GM12878 (cell line): ENCODE measurements at regions not wholly inside any gene's neighbourhood (a gene's known extent, or its start where the extent isn't known, plus 50 kb on each side); places are given as distances from the start of the nearest gene placed in this dataset.

Experiments
- ATAC-seq: fragments of 200-7000 bp; cut with Tn5 transposase; 3 replicates; pipeline ENCODE4 v1.9.1; 2020; ENCODE audit warnings: mild to moderate bottlenecking, moderate library complexity
- BruUV-seq: library from RNA; stranded (reverse); fragments of 400-500 nt; replicated peaks from 2 replicates; lab custom pipeline; 2021; lab: Mats Ljungman, UMichigan
- CTCF ChIA-PET: fragments of 300-600 bp; sonication (Branson Sonifier 250); formaldehyde crosslinking; extraction: SDS; loops from one replicate; lab custom pipeline; 2021; ENCODE audit warnings: inconsistent platforms; lab: Yijun Ruan, JAX
- POLR2A ChIA-PET: fragments of 350-600 bp; formaldehyde crosslinking; extraction: SDS; loops from one replicate; lab custom pipeline; 2021; ENCODE audit warnings: inconsistent platforms; lab: Charles Lee
- RAD21 ChIA-PET: fragments of 300-600 bp; sonication (Branson Sonifier 250); formaldehyde crosslinking; loops from one replicate; lab custom pipeline; 2023; ENCODE audit warnings: antibody characterized with exemption; ENCODE audit not compliant: unreplicated experiment; lab: Charles Lee
- SMC1A ChIA-PET: fragments of 300-600 bp; sonication (Branson Sonifier 250); formaldehyde crosslinking; loops from one replicate; lab custom pipeline; 2023; ENCODE audit not compliant: unreplicated experiment, uncharacterized antibody; lab: Charles Lee
- DNase-seq: peaks from one replicate; pipeline ENCODE4 v3.0.0-alpha.2; 2011; ENCODE audit warnings: low read depth, low spot score
- FAIRE-seq: peaks from 3 replicates; lab custom pipeline; 2011; peaks lifted over from hg19 to GRCh38; lab: Jason Lieb, UNC
- H2AFZ ChIP-seq: 2 replicates; pipeline ENCODE4 v1.6.0; 2011; ENCODE audit warnings: low read depth, low read length, control low read depth; ENCODE audit not compliant: control insufficient read depth
- H3K27ac ChIP-seq: 2 replicates; pipeline ENCODE4 v1.5.1; 2011; ENCODE audit warnings: control low read depth; ENCODE audit not compliant: control insufficient read depth, insufficient read depth
- H3K27me3 ChIP-seq, 2 experiments: replicated peaks in 1 of 2; 2 replicates each; pipeline versions ENCODE4 v1.6.0 to v1.6.1; 2011; ENCODE audit warnings: low read length in 1 of 2; ENCODE audit not compliant: control insufficient read depth in 2 of 2, insufficient read depth in 2 of 2
- H3K36me3 ChIP-seq, 2 experiments: 2 replicates each; pipeline ENCODE4 v1.5.1; 2011; ENCODE audit warnings: low read length in 1 of 2; ENCODE audit not compliant: control insufficient read depth in 2 of 2, insufficient read depth in 2 of 2
- H3K4me1 ChIP-seq: 2 replicates; pipeline ENCODE4 v1.6.1; 2011; ENCODE audit warnings: mild to moderate bottlenecking, low read length, moderate library complexity, mixed read lengths; ENCODE audit not compliant: control insufficient read depth, insufficient read depth
- H3K4me2 ChIP-seq: 2 replicates; pipeline ENCODE4 v1.6.0; 2011; ENCODE audit warnings: control low read depth; ENCODE audit not compliant: control insufficient read depth, insufficient read depth
- H3K4me3 ChIP-seq: fragments of 200-600 bp; sonication (generic); 2 replicates; pipeline ENCODE4 v1.5.1; 2016
- H3K79me2 ChIP-seq: 2 replicates; pipeline ENCODE4 v1.6.0; 2011; ENCODE audit warnings: low read length; ENCODE audit not compliant: control insufficient read depth, insufficient read depth
- H3K9ac ChIP-seq: 2 replicates; pipeline ENCODE4 v1.8.0; 2011; ENCODE audit warnings: low read length, control low read depth, mixed read lengths; ENCODE audit not compliant: control insufficient read depth, insufficient read depth
- H3K9me3 ChIP-seq: replicated peaks from 3 replicates; pipeline ENCODE4 v1.5.1; 2011; ENCODE audit warnings: mild to moderate bottlenecking, low read length; ENCODE audit not compliant: control insufficient read depth, insufficient read depth
- H4K20me1 ChIP-seq: 2 replicates; pipeline ENCODE4 v1.6.0; 2011; ENCODE audit not compliant: control insufficient read depth, insufficient read depth
- CHD1 ChIP-seq: IDR thresholded peaks from 2 replicates; pipeline ENCODE4 v1.6.1; 2012; ENCODE audit warnings: low read depth, low read length, improper control_type of control experiment
- CREM ChIP-seq: IDR thresholded peaks from 2 replicates; pipeline ENCODE4 v1.6.1; 2014; ENCODE audit warnings: antibody characterized with exemption, low read depth
- HDGF ChIP-seq: fragments of 450-650 bp; IDR thresholded peaks from 2 replicates; pipeline ENCODE4 v1.6.1; 2016; ENCODE audit warnings: antibody characterized with exemption
- JUND ChIP-seq: IDR thresholded peaks from 2 replicates; pipeline ENCODE4 v1.6.1; 2012; ENCODE audit warnings: low read depth, mild to moderate bottlenecking, low read length, improper control_type of control experiment, moderate library complexity
- MEF2A ChIP-seq: IDR thresholded peaks from 2 replicates; pipeline ENCODE4 v1.6.1; 2011; ENCODE audit warnings: low read depth, mild to moderate bottlenecking, low read length, moderate library complexity; ENCODE audit not compliant: insufficient read depth
- MTA3 ChIP-seq: IDR thresholded peaks from 2 replicates; pipeline ENCODE4 v1.6.1; 2012; ENCODE audit warnings: low read length, inconsistent platforms, borderline replicate concordance
- MXI1 ChIP-seq: fragments of 150-350 bp; IDR thresholded peaks from 2 replicates; pipeline ENCODE4 v1.6.1; 2011; ENCODE audit warnings: low read depth, mild to moderate bottlenecking, inconsistent platforms, low read length, improper control_type of control experiment
- POLR2AphosphoS2 ChIP-seq: IDR thresholded peaks from 2 replicates; pipeline ENCODE4 v1.6.1; 2011; ENCODE audit warnings: low read depth, mild to moderate bottlenecking, low read length, improper control_type of control experiment, moderate library complexity
- PRDM15 ChIP-seq: fragments of 450-650 bp; formaldehyde crosslinking; IDR thresholded peaks from 2 replicates; pipeline ENCODE4 v1.4.0; 2020; ENCODE audit warnings: mild to moderate bottlenecking, moderate library complexity
- RBBP5 ChIP-seq: fragments of 200-600 bp; sonication (generic); conservative IDR thresholded peaks from 2 replicates; pipeline ENCODE4 v1.6.1; 2016
- SMAD5 ChIP-seq: IDR thresholded peaks from 2 replicates; pipeline ENCODE4 v1.6.1; 2016; ENCODE audit warnings: antibody characterized with exemption, low read depth
- SRF ChIP-seq, 2 experiments: IDR thresholded peaks; 2 replicates each; pipeline ENCODE4 v1.6.1; 2011; ENCODE audit warnings: low read depth in 2 of 2, low read length in 2 of 2, mild to moderate bottlenecking in 1 of 2, moderate library complexity in 1 of 2
- YY1 ChIP-seq: IDR thresholded peaks from 2 replicates; pipeline ENCODE4 v1.6.1; 2011; ENCODE audit warnings: low read depth, mild to moderate bottlenecking, low read length
- ZSCAN29 ChIP-seq: fragments of 450-650 bp; IDR thresholded peaks from 2 replicates; pipeline ENCODE4 v1.6.1; 2017; ENCODE audit warnings: mild to moderate bottlenecking, moderate library complexity
- WGBS: methylation state at CpG from one replicate; pipeline ENCODE4 v1.1.6; 2016; ENCODE audit warnings: low lambda C conversion rate; ENCODE audit not compliant: insufficient replicate concordance, insufficient coverage; ENCODE audit errors: missing lambda C conversion rate; 5-methylcytosine and 5-hydroxymethylcytosine counted together
- in situ Hi-C: fragments of 300-500 bp; cut with MboI; formaldehyde crosslinking; loops from 9 replicates; pipeline ENCODE4 v1.14.3; 2018; ENCODE audit warnings: mixed read lengths
- intact Hi-C: fragments of 100-400 bp; cut with micrococcal nuclease; formaldehyde crosslinking; loops from one replicate; pipeline ENCODE4 v1.14.2; 2022; ENCODE audit not compliant: unreplicated experiment

GRCh38 chr18:1906421-1906820 is 664.9 kb downstream of the METTL4 start:
- Histone ChIP-seq H3K4me2 (no peak overlapping the region), H3K27me3 (no peaks in the 10 kb centered on the region), H3K36me3 (no peaks in the 10 kb centered on the region), H3K79me2 (no peaks in the 10 kb centered on the region), H3K4me3 (no peak overlapping the region), H2AFZ (no peak overlapping the region), H3K4me1 (no peaks in the 10 kb centered on the region), H3K9ac (no peak overlapping the region), H4K20me1 (no peaks in the 10 kb centered on the region), H3K9me3 (no peaks in the 10 kb centered on the region; the same call in 2 of the 3 replicates), H3K27ac (no peak overlapping the region)
- POLR2A ChIA-PET, result no interaction called here
- ATAC-seq (no peak), FAIRE-seq (no peak), DNase-seq (no peak)
- in situ Hi-C loops, result no loop called here
- no peak for TF ChIP-seq ZSCAN29
- no peak for TF ChIP-seq RBBP5
- TF ChIP-seq MTA3, result no peak
- no peak for TF ChIP-seq CHD1
- no peak for TF ChIP-seq YY1
- no peak for TF ChIP-seq CREM
- no peak for TF ChIP-seq PRDM15 (CRISPR knock-in tag)
- no peak for TF ChIP-seq MEF2A
- TF ChIP-seq SMAD5, result no peak
- no peak for TF ChIP-seq POLR2AphosphoS2
- TF ChIP-seq HDGF, result no peak
- TF ChIP-seq MXI1, result no peak
- TF ChIP-seq JUND, result no peak
- no peak for TF ChIP-seq SRF (IDR thresholded peaks at IDR 0.05; ENCODE audit: low read depth in 2 of 2, low read length in 2 of 2)
- CTCF ChIA-PET, result interaction anchor here (0.6 kb wide), 1 partner anchor 166 kb away, joined by 3 read pairs; no protein-coding TSS in a partner anchor
- SMC1A ChIA-PET, result interaction anchor here (0.6 kb wide), 1 partner anchor 43 kb away, joined by 3 read pairs; no protein-coding TSS in a partner anchor
- 0% methylated on average over 1 of the region's 1 CpG for WGBS
- intact Hi-C loops, result no loop called here
- BruUV-seq, result no TSS peak
- RAD21 ChIA-PET, result no interaction called here
